HEK293 (cell line): ENCODE measurements at regions not wholly inside any gene's neighbourhood (a gene's known extent, or its start where the extent isn't known, plus 50 kb on each side); places are given as distances from the start of the nearest gene placed in this dataset.
A peak's percentile ranks its signal among the peaks of the same experiment; 100 is the strongest.

Source experiments
- FEZF1 ChIP-seq: fragments of 450-650 bp; formaldehyde crosslinking; IDR thresholded peaks from 2 replicates; pipeline ENCODE4 v1.5.1; 2016; ENCODE audit warnings: missing biosample characterization, missing genetic modification characterization
- ZNF121 ChIP-seq: fragments of 450-650 bp; formaldehyde crosslinking; IDR thresholded peaks from 2 replicates; pipeline ENCODE4 v1.5.1; 2016; ENCODE audit warnings: missing biosample characterization, missing genetic modification characterization
- ZNF266 ChIP-seq: fragments of 450-650 bp; formaldehyde crosslinking; IDR thresholded peaks from 2 replicates; pipeline ENCODE4 v1.5.1; 2016; ENCODE audit warnings: missing biosample characterization, missing genetic modification characterization, low read depth
- ZNF274 ChIP-seq, 2 experiments: fragments of 200-500 bp in 1 of 2; fragments of 450-650 bp in 1 of 2; sonication (Bioruptor generic) in 1 of 2; formaldehyde crosslinking in 1 of 2; IDR thresholded peaks; 2 replicates each; pipeline versions ENCODE4 v1.5.1 to v1.6.1; 2014 to 2016; ENCODE audit warnings: borderline replicate concordance in 1 of 2, inconsistent platforms in 1 of 2, low read length in 1 of 2, missing biosample characterization in 1 of 2, missing genetic modification characterization in 1 of 2
- ZNF324 ChIP-seq: fragments of 450-650 bp; formaldehyde crosslinking; IDR thresholded peaks from 2 replicates; pipeline ENCODE4 v1.5.1; 2016; ENCODE audit warnings: missing biosample characterization, missing genetic modification characterization
- ZNF510 ChIP-seq: fragments of 450-650 bp; formaldehyde crosslinking; IDR thresholded peaks from 2 replicates; pipeline ENCODE4 v1.5.1; 2018; ENCODE audit warnings: mild to moderate bottlenecking, missing genetic modification characterization, missing biosample characterization; ENCODE audit not compliant: insufficient replicate concordance
- ZNF792 ChIP-seq: fragments of 450-650 bp; formaldehyde crosslinking; IDR thresholded peaks from 2 replicates; pipeline ENCODE4 v1.5.1; 2016; ENCODE audit warnings: missing biosample characterization, missing genetic modification characterization
- ZNF830 ChIP-seq: fragments of 450-650 bp; IDR thresholded peaks from 2 replicates; pipeline ENCODE4 v1.5.0; 2018; ENCODE audit warnings: missing biosample characterization, missing genetic modification characterization, low read depth, mild to moderate bottlenecking, moderate library complexity

DNA sequence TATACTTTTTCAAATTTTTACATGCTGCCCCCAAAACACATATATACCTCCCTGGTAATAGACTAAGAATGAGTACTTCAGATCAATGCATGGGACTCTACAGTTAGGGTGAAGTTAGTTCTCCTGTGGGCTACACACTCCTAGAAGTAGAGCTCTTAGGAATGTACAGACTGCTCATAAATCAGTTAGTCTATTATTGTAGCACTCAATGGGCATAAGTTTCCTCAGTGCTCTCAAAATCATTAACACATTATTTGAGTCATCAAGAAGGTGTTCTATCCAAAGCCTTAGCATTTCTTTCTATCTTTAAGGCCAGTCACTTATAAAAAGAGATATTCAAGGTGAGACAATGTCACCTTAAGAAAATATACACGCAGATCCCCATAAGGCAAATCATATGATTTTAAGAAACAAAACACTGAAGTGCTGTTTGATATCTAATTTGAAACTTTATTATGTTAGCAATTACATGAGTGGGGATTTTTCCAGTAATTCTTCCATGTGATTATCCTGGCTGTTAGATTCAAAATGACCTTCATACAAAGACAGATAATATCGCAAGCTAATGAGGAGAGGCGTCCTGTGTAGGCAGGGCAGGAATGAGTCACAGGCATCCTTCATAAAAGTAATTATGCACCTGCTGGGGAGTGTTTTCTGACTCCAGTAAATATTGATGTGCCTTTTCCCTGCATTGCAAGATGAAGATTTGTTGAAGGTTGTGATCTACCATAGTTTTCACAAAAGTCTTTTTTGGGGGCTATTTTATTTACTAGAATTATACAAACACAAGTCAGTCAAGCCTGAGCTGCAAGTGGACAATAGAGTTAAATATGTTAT lies 167.2 kb upstream of the ATP1B1 start:
- TF ChIP-seq ZNF266 (no peak), ZNF324 (no peak), ZNF792 (tag by site-specific recombination) (no peak), ZNF274 (IDR thresholded peaks at IDR 0.05; ENCODE audit: low read length) (no peak), ZNF274 (tag by site-specific recombination; IDR thresholded peaks at IDR 0.05; ENCODE audit: borderline replicate concordance) (no peak), ZNF121 (tag by site-specific recombination) (no peak), FEZF1 (peak; percentile 71), ZNF830 (tag by site-specific recombination) (no peak), ZNF510 (no peak)
